ENCODE measurements at regions not wholly inside any gene's neighbourhood (a gene's known extent, or its start where the extent isn't known, plus 50 kb on each side); places are given as distances from the start of the nearest gene placed in this dataset.

DNA sequence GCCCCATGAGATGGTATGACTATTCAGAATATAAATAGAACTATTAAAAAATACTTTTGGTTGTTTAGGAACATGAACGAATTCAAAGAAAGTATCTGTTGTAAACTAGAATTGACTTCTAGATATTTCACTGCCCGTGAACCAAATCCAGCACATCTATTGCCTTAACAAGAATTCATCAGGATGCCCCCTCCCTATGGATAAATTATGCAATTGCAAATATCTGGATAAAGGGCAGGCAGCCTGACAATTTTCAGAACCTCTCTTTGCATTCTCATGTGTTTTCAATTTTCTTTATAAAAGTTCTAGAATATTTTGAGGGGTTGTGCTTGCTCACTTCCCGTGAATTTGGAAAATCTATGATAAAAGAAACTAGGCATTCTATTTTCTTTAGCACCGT lies 822.1 kb upstream of the SORCS1 start (continued):
- TF ChIP-seq ZNF560 (tag by site-specific recombination; IDR thresholded peaks at IDR 0.05; ENCODE audit: borderline replicate concordance) (no peak), ZNF830 (tag by site-specific recombination; IDR thresholded peaks at IDR 0.05; ENCODE audit: low read depth) (no peak), ZNF2 (tag by site-specific recombination; IDR thresholded peaks at IDR 0.05) (no peak), ZNF391 (tag by site-specific recombination; IDR thresholded peaks at IDR 0.05; ENCODE audit: borderline replicate concordance, low read depth) (no peak), ZNF292 (tag by site-specific recombination; IDR thresholded peaks at IDR 0.05; ENCODE audit: borderline replicate concordance, low read depth) (no peak), ZNF121 (tag by site-specific recombination; IDR thresholded peaks at IDR 0.05) (no peak), GLIS1 (tag by site-specific recombination; IDR thresholded peaks at IDR 0.05) (no peak), ZNF26 (tag by site-specific recombination; IDR thresholded peaks at IDR 0.05) (no peak), ZFP69B (tag by site-specific recombination; IDR thresholded peaks at IDR 0.05) (no peak), ZNF24 (tag by site-specific recombination; IDR thresholded peaks at IDR 0.05) (no peak)

DNA sequence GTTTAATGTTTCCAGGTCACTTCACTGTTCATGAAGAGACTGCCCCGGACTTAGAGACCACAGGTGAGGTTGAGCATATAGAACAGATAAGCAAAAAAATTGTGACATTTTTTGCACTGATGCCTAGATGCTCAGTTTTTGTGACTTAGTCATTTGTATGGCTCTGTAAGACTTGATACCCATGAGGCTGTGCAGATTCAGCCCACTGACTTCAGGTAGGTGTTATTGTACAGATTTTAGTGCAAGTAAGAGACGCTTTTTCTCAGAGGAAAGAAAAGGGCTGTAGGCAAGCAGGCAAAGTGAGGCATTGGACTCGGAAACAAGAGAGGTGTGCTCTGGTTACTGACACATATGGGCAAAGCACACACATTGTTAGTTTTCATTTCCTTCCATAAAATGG lies 820.1 kb upstream of the SORCS1 start:
- H3K4me1 ChIP-seq (ENCODE audit: control insufficient read depth, insufficient read depth, low read length), result no peaks in the 10 kb centered on the region
- no peak overlapping the region for H3K4me3 ChIP-seq (ENCODE audit: low read depth, low read length)
- CTCF ChIA-PET, result no interaction called here
- H3K27ac ChIP-seq (ENCODE audit: extremely low read depth, low read depth, low read length), result no peak overlapping the region
- no peaks in the 10 kb centered on the region for H3K9me3 ChIP-seq (ENCODE audit: control insufficient read depth, insufficient read depth, low read depth, low read length)
- TF ChIP-seq HIC1 (tag by site-specific recombination; IDR thresholded peaks at IDR 0.05), result no peak
- TF ChIP-seq ZNF785 (tag by site-specific recombination; IDR thresholded peaks at IDR 0.05), result no peak
- TF ChIP-seq INSM2 (tag by site-specific recombination; IDR thresholded peaks at IDR 0.05), result no peak
- no peak for TF ChIP-seq ZNF202 (tag by site-specific recombination; IDR thresholded peaks at IDR 0.05; ENCODE audit: borderline replicate concordance)
- no peak for TF ChIP-seq KLF9 (tag by site-specific recombination; IDR thresholded peaks at IDR 0.05; ENCODE audit: low read depth)
- no peak for TF ChIP-seq FEZF1 (tag by site-specific recombination; IDR thresholded peaks at IDR 0.05)
- TF ChIP-seq ZNF792 (tag by site-specific recombination; IDR thresholded peaks at IDR 0.05), result no peak
- TF ChIP-seq, protein P1, sequence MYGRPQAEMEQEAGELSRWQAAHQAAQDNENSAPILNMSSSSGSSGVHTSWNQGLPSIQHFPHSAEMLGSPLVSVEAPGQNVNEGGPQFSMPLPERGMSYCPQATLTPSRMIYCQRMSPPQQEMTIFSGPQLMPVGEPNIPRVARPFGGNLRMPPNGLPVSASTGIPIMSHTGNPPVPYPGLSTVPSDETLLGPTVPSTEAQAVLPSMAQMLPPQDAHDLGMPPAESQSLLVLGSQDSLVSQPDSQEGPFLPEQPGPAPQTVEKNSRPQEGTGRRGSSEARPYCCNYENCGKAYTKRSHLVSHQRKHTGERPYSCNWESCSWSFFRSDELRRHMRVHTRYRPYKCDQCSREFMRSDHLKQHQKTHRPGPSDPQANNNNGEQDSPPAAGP (tag by site-specific recombination; IDR thresholded peaks at IDR 0.05), result no peak
- TF ChIP-seq, protein P2, sequence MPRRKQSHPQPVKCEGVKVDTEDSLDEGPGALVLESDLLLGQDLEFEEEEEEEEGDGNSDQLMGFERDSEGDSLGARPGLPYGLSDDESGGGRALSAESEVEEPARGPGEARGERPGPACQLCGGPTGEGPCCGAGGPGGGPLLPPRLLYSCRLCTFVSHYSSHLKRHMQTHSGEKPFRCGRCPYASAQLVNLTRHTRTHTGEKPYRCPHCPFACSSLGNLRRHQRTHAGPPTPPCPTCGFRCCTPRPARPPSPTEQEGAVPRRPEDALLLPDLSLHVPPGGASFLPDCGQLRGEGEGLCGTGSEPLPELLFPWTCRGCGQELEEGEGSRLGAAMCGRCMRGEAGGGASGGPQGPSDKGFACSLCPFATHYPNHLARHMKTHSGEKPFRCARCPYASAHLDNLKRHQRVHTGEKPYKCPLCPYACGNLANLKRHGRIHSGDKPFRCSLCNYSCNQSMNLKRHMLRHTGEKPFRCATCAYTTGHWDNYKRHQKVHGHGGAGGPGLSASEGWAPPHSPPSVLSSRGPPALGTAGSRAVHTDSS (tag by site-specific recombination; IDR thresholded peaks at IDR 0.05), result no peak
- TF ChIP-seq ZNF132 (tag by site-specific recombination; IDR thresholded peaks at IDR 0.05; ENCODE audit: borderline replicate concordance), result no peak
- TF ChIP-seq SCRT2 (tag by site-specific recombination; IDR thresholded peaks at IDR 0.05), result no peak
- TF ChIP-seq ZNF155 (tag by site-specific recombination; IDR thresholded peaks at IDR 0.05), result no peak
- TF ChIP-seq ZNF24 (tag by site-specific recombination; IDR thresholded peaks at IDR 0.05), result no peak
- no peak for TF ChIP-seq ZNF335 (tag by site-specific recombination; conservative IDR thresholded peaks at IDR 0.05)
- no peak for TF ChIP-seq ZNF23 (tag by site-specific recombination; IDR thresholded peaks at IDR 0.05; ENCODE audit: borderline replicate concordance)
- TF ChIP-seq ZNF114 (tag by site-specific recombination; IDR thresholded peaks at IDR 0.05), result no peak
- TF ChIP-seq, protein P3, sequence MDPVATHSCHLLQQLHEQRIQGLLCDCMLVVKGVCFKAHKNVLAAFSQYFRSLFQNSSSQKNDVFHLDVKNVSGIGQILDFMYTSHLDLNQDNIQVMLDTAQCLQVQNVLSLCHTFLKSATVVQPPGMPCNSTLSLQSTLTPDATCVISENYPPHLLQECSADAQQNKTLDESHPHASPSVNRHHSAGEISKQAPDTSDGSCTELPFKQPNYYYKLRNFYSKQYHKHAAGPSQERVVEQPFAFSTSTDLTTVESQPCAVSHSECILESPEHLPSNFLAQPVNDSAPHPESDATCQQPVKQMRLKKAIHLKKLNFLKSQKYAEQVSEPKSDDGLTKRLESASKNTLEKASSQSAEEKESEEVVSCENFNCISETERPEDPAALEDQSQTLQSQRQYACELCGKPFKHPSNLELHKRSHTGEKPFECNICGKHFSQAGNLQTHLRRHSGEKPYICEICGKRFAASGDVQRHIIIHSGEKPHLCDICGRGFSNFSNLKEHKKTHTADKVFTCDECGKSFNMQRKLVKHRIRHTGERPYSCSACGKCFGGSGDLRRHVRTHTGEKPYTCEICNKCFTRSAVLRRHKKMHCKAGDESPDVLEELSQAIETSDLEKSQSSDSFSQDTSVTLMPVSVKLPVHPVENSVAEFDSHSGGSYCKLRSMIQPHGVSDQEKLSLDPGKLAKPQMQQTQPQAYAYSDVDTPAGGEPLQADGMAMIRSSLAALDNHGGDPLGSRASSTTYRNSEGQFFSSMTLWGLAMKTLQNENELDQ (tag by site-specific recombination; IDR thresholded peaks at IDR 0.05; ENCODE audit: low read depth), result no peak
- TF ChIP-seq ZNF324 (tag by site-specific recombination; IDR thresholded peaks at IDR 0.05), result no peak
- no peaks in the 10 kb centered on the region for H3K36me3 ChIP-seq (ENCODE audit: control insufficient read depth in 2 of 2, insufficient read depth in 1 of 2, low read length in 2 of 2)
- POLR2A ChIA-PET, result no interaction called here
